ENCODE measurements at regions not wholly inside any gene's neighbourhood (a gene's known extent, or its start where the extent isn't known, plus 50 kb on each side); places are given as distances from the start of the nearest gene placed in this dataset.

- no peak for DNase-seq
Measured at GRCh38 chr6:77403424-77403823, 59.9 kb downstream of the HTR1B start.

GRCh38 chr6:77401231-77401630 is 62.1 kb downstream of the HTR1B start:
- no peak for DNase-seq

- DNase-seq = no peak
Measured at GRCh38 chr6:77397561-77397960, 65.7 kb downstream of the HTR1B start.

GRCh38 chr6:77389402-77389801 is 73.9 kb downstream of the HTR1B start:
- DNase-seq = no peak

- DNase-seq = no peak
Measured at GRCh38 chr6:77383026-77383425, 80.3 kb downstream of the HTR1B start.

GRCh38 chr6:77373955-77374354 is 89.3 kb downstream of the HTR1B start:
- no peak for DNase-seq

- DNase-seq = no peak
Measured at GRCh38 chr6:77371748-77372147, 91.5 kb downstream of the HTR1B start.

- no peak for DNase-seq
Measured at GRCh38 chr6:77368660-77369313, 94.5 kb downstream of the HTR1B start.

- no peak for DNase-seq
Measured at GRCh38 chr6:77366798-77367197, 96.5 kb downstream of the HTR1B start.

- DNase-seq = no peak
Measured at GRCh38 chr6:77363702-77364101, 99.6 kb downstream of the HTR1B start.

GRCh38 chr6:77362055-77362454 is 101.2 kb downstream of the HTR1B start:
- DNase-seq = no peak

- DNase-seq = no peak
Measured at GRCh38 chr6:77361018-77361417, 102.3 kb downstream of the HTR1B start.

GRCh38 chr6:77356821-77357220 is 106.5 kb downstream of the HTR1B start:
- DNase-seq = no peak

GRCh38 chr6:77354581-77354980 is 108.7 kb downstream of the HTR1B start:
- no peak for DNase-seq

GRCh38 chr6:77353129-77353528 is 110.2 kb downstream of the HTR1B start:
- no peak for DNase-seq

GRCh38 chr6:77341058-77341986 is 122.0 kb downstream of the HTR1B start:
- DNase-seq = no peak

- no peak for DNase-seq
Measured at GRCh38 chr6:77340331-77340730, 123.0 kb downstream of the HTR1B start.

- no peak for DNase-seq
Measured at GRCh38 chr6:77339926-77340325, 123.4 kb downstream of the HTR1B start.

- DNase-seq = no peak
Measured at GRCh38 chr6:77337392-77337791, 125.9 kb downstream of the HTR1B start.

- no peak for DNase-seq
Measured at GRCh38 chr6:77334093-77334492, 129.2 kb downstream of the HTR1B start.

GRCh38 chr6:77332915-77333623 is 130.2 kb downstream of the HTR1B start:
- no peak for DNase-seq

- no peak for DNase-seq
Measured at GRCh38 chr6:77326711-77327110, 136.6 kb downstream of the HTR1B start.

GRCh38 chr6:77326029-77326428 is 137.3 kb downstream of the HTR1B start:
- no peak for DNase-seq

GRCh38 chr6:77324866-77325265 is 138.4 kb downstream of the HTR1B start:
- no peak for DNase-seq

Data from NCI-H748 treated with DMSO at 0.1 percent for 48 hours (cell line).